Panc1 (cell line): ENCODE measurements at regions not wholly inside any gene's neighbourhood (a gene's known extent, or its start where the extent isn't known, plus 50 kb on each side); places are given as distances from the start of the nearest gene placed in this dataset.

ENCODE experiments used
- ATAC-seq: fragments of 200-7000 bp; cut with Tn5 transposase; 2 replicates; pipeline ENCODE4 v1.9.1; 2020; ENCODE audit warnings: mild to moderate bottlenecking, moderate library complexity
- BruUV-seq: library from RNA; stranded (reverse); fragments of 400-500 nt; replicated peaks from 2 replicates; lab custom pipeline; 2021; lab: Mats Ljungman, UMichigan
- CTCF ChIA-PET: fragments of 300-600 bp; sonication (Branson Sonifier 250); formaldehyde crosslinking; loops from one replicate; lab custom pipeline; 2022; ENCODE audit warnings: antibody characterized with exemption; lab: Charles Lee
- POLR2A ChIA-PET: fragments of 300-600 bp; sonication (Branson Sonifier 250); formaldehyde crosslinking; loops from one replicate; lab custom pipeline; 2022; ENCODE audit warnings: antibody characterized with exemption; lab: Charles Lee
- DNase-seq: peaks from one replicate; pipeline ENCODE4 v3.0.0-alpha.2; 2010; ENCODE audit warnings: low read depth, low spot score
- H3K27ac ChIP-seq: 2 replicates; pipeline ENCODE4 v1.5.1; 2011; ENCODE audit warnings: mild to moderate bottlenecking, low read length, inconsistent platforms
- H3K27me3 ChIP-seq: fragments of 200-500 bp; sonication (Bioruptor generic); 2 replicates; pipeline ENCODE4 v1.6.0; 2014; ENCODE audit warnings: low read length, inconsistent platforms; ENCODE audit not compliant: control insufficient read depth, insufficient read depth
- H3K36me3 ChIP-seq: fragments of 200-500 bp; sonication (Bioruptor generic); 2 replicates; pipeline ENCODE4 v1.5.1; 2014; ENCODE audit warnings: inconsistent platforms, mild to moderate bottlenecking, low read length, moderate library complexity; ENCODE audit not compliant: control insufficient read depth, insufficient read depth
- H3K4me1 ChIP-seq: 2 replicates; pipeline ENCODE4 v1.5.1; 2011; ENCODE audit warnings: inconsistent platforms, mild to moderate bottlenecking, low read length, moderate library complexity; ENCODE audit not compliant: control insufficient read depth, insufficient read depth
- H3K4me3 ChIP-seq, 2 experiments: 2 replicates each; pipeline ENCODE4 v1.5.1; 2011 to 2012; ENCODE audit warnings: low read depth in 2 of 2, low read length in 2 of 2, mild to moderate bottlenecking in 2 of 2, inconsistent platforms in 1 of 2, moderate library complexity in 1 of 2
- H3K9me3 ChIP-seq: fragments of 200-500 bp; sonication (Bioruptor generic); 2 replicates; pipeline ENCODE4 v1.5.1; 2014; ENCODE audit warnings: low read depth, mild to moderate bottlenecking, inconsistent platforms, low read length, moderate library complexity; ENCODE audit not compliant: control insufficient read depth, insufficient read depth
- POLR2AphosphoS5 ChIP-seq: IDR thresholded peaks from 2 replicates; pipeline ENCODE4 v1.6.1; 2012; ENCODE audit warnings: mild to moderate bottlenecking, low read depth, low read length, moderate library complexity
- REST ChIP-seq, 2 experiments: IDR thresholded peaks; 2 replicates each; pipeline ENCODE4 v1.6.1; 2011 to 2012; ENCODE audit warnings: low read depth in 2 of 2, control low read depth in 1 of 2, low read length in 1 of 2, mild to moderate bottlenecking in 1 of 2, moderate library complexity in 1 of 2; ENCODE audit not compliant: insufficient read depth in 1 of 2
- SIN3A ChIP-seq: IDR thresholded peaks from 2 replicates; pipeline ENCODE4 v1.6.1; 2012; ENCODE audit warnings: low read depth, mild to moderate bottlenecking, low read length, moderate library complexity, borderline replicate concordance; ENCODE audit not compliant: insufficient read depth
- TCF7L2 ChIP-seq: IDR thresholded peaks from 2 replicates; pipeline ENCODE4 v1.6.1; 2011; ENCODE audit warnings: mild to moderate bottlenecking, low read depth, low read length, inconsistent platforms
- in situ Hi-C: cut with HindIII; loops from 2 replicates; pipeline ENCODE4 v1.10.0; 2016; ENCODE audit warnings: low sequenced_read_pairs, low pct_unique_long_range_greater_than_20kb
- intact Hi-C: fragments of 100-400 bp; cut with micrococcal nuclease; formaldehyde crosslinking; loops from one replicate; pipeline ENCODE4 v1.10.0; 2022; ENCODE audit not compliant: unreplicated experiment
- TF ChIP-seq, protein P1 (sequence below): fragments of 450-650 bp; IDR thresholded peaks from 2 replicates; pipeline ENCODE4 v1.5.1; 2017; ENCODE audit warnings: mild to moderate bottlenecking

- no TSS peak for BruUV-seq
- Histone ChIP-seq H3K27me3 (no peaks in the 10 kb centered on the region), H3K36me3 (no peaks in the 10 kb centered on the region), H3K27ac (no peak overlapping the region), H3K9me3 (no peaks in the 10 kb centered on the region), H3K4me3 (no peak overlapping the region), H3K4me1 (no peaks in the 10 kb centered on the region)
- TF ChIP-seq TCF7L2 (no peak), REST (IDR thresholded peaks at IDR 0.05; ENCODE audit: insufficient read depth in 1 of 2, low read depth in 2 of 2, low read length in 1 of 2) (no peak), POLR2AphosphoS5 (no peak), SIN3A (no peak)
- TF ChIP-seq, protein P1, sequence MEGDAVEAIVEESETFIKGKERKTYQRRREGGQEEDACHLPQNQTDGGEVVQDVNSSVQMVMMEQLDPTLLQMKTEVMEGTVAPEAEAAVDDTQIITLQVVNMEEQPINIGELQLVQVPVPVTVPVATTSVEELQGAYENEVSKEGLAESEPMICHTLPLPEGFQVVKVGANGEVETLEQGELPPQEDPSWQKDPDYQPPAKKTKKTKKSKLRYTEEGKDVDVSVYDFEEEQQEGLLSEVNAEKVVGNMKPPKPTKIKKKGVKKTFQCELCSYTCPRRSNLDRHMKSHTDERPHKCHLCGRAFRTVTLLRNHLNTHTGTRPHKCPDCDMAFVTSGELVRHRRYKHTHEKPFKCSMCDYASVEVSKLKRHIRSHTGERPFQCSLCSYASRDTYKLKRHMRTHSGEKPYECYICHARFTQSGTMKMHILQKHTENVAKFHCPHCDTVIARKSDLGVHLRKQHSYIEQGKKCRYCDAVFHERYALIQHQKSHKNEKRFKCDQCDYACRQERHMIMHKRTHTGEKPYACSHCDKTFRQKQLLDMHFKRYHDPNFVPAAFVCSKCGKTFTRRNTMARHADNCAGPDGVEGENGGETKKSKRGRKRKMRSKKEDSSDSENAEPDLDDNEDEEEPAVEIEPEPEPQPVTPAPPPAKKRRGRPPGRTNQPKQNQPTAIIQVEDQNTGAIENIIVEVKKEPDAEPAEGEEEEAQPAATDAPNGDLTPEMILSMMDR: no peak
- CTCF ChIA-PET: no interaction called here
- in situ Hi-C loops (no loop called here), intact Hi-C loops (no loop called here)
- POLR2A ChIA-PET: no interaction called here
- ATAC-seq: no peak
- DNase-seq: no peak
These were observed 870.8 kb upstream of the ID2 start for GRCh38 chr2:7811073-7811472.

GRCh38 chr2:7812231-7812995 lies 869.4 kb upstream of the ID2 start:
- no peak for ATAC-seq
- no peak for DNase-seq
- in situ Hi-C loops (no loop called here), intact Hi-C loops (no loop called here)
- ChIA-PET CTCF (no interaction called here), POLR2A (no interaction called here)
- H3K9me3 ChIP-seq: no peaks in the 10 kb centered on the region
- H3K36me3 ChIP-seq: no peaks in the 10 kb centered on the region
- BruUV-seq: no TSS peak
- TF ChIP-seq SIN3A: no peak
- no peak for TF ChIP-seq REST (IDR thresholded peaks at IDR 0.05; ENCODE audit: insufficient read depth in 1 of 2, low read depth in 2 of 2, low read length in 1 of 2)
- TF ChIP-seq, protein P1: no peak
- TF ChIP-seq POLR2AphosphoS5: no peak
- no peak for TF ChIP-seq TCF7L2
- H3K4me3 ChIP-seq: no peak overlapping the region
- no peaks in the 10 kb centered on the region for H3K4me1 ChIP-seq
- no peak overlapping the region for H3K27ac ChIP-seq
- no peaks in the 10 kb centered on the region for H3K27me3 ChIP-seq
